ENCODE measurements at regions not wholly inside any gene's neighbourhood (a gene's known extent, or its start where the extent isn't known, plus 50 kb on each side); places are given as distances from the start of the nearest gene placed in this dataset.

DNA sequence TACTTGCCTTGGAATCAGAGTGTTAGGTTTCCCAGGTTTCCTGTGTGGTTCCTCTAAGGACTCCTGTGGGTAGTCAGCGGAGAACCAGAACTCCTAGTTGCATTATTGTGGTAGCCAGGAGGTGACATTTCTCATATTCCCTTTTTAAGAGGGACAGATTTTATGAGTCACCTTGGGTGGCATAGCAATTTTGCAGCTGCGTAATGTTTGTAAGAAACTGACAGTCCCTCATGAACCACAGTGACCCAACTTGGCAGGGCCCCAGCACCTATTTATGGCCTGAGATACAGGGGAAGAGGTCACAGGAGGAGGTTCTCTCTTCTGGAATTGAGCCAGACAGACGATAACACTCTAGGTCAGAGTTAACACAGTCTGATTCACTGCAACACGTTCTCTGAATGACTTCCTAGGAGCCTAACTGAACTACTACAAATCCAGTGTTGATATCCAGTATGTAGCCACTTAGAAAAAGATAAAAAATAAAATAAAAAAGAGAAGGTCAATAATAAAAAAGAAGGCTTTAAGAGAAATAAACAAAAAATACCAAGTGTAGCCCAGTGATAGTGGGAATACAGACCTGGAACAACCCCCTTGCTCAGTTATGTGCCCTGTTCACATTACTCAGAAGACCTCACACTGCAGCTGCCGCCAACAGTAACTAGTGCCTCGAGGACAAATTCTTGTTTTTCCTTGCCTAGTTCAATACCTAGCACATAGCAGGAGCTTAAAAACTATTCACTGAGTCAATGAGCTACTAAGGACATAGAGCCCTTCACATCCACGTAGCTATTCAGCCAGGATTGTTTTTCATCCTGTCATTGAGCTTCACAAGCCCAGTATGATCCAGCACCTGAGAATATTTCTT is 50.7 kb upstream of the VLDLR start:
- peak in 1 of 2 donors; percentile 49 for DNase-seq (ENCODE audit: low read depth in 2 of 2)

Data from stimulated activated CD8-positive, alpha-beta memory T cell treated with anti-CD3 and anti-CD28 coated beads, Interleukin-15, amount 100 ng/mL, for 48 hours (primary cell).